K562 (cell line): ENCODE measurements at regions not wholly inside any gene's neighbourhood (a gene's known extent, or its start where the extent isn't known, plus 50 kb on each side); places are given as distances from the start of the nearest gene placed in this dataset.

Experiments used
- ATAC-seq: fragments of 200-7000 bp; cut with Tn5 transposase; 3 replicates; pipeline ENCODE4 v1.9.1; 2020; ENCODE audit warnings: moderate library complexity
- BruUV-seq: library from RNA; stranded (reverse); fragments of 400-500 nt; replicated peaks from 2 replicates; lab custom pipeline; 2021; lab: Mats Ljungman, UMichigan
- CTCF ChIA-PET: fragments of 300-600 bp; formaldehyde crosslinking; extraction: SDS; loops from one replicate; lab custom pipeline; 2021; ENCODE audit warnings: low intra/inter-chr PET ratio; lab: Yijun Ruan, JAX
- POLR2A ChIA-PET: fragments of 300-600, 350-650 bp; sonication (Branson Sonifier 250); formaldehyde crosslinking; extraction: SDS; loops from one replicate; lab custom pipeline; 2021; ENCODE audit warnings: antibody characterized with exemption, inconsistent platforms; lab: Yijun Ruan, JAX
- DNase-seq, 4 experiments: peaks; one replicate each; pipeline versions ENCODE4 v3.0.0 to v3.0.0-alpha.2; 2011 to 2018; ENCODE audit warnings: low spot score in 3 of 4, mixed read lengths in 3 of 4; ENCODE audit errors: extremely low read depth in 1 of 4
- FAIRE-seq: peaks from 2 replicates; lab custom pipeline; 2011; peaks lifted over from hg19 to GRCh38; lab: Jason Lieb, UNC
- H2AFZ ChIP-seq: 2 replicates; pipeline ENCODE4 v1.6.0; 2011; ENCODE audit warnings: low read depth, low read length, control low read depth, inconsistent platforms
- H3K27ac ChIP-seq: fragments of 200-600 bp; 3 replicates; pipeline ENCODE4 v1.8.0; 2011; ENCODE audit warnings: low read depth, mild to moderate bottlenecking, control low read depth, inconsistent platforms, low read length, moderate library complexity, mixed read lengths; ENCODE audit errors: extremely low read depth
- H3K27me3 ChIP-seq, 2 experiments: fragments of 300-600 bp in 1 of 2; 2 replicates in 1 of 2; 3 replicates in 1 of 2; pipeline versions ENCODE4 v1.6.0 to v1.8.0; 2011; ENCODE audit warnings: inconsistent platforms in 2 of 2, low read length in 2 of 2, mild to moderate bottlenecking in 1 of 2, mixed read lengths in 1 of 2, moderate library complexity in 1 of 2; ENCODE audit not compliant: control insufficient read depth in 2 of 2, insufficient read depth in 2 of 2
- H3K36me3 ChIP-seq: fragments of 300-600 bp; 3 replicates; pipeline ENCODE4 v1.8.0; 2011; ENCODE audit warnings: mild to moderate bottlenecking, low read length, inconsistent platforms; ENCODE audit not compliant: control insufficient read depth, insufficient read depth
- H3K4me1 ChIP-seq, 2 experiments: fragments of 200-600 bp in 1 of 2; replicated peaks in 1 of 2; 2 replicates in 1 of 2; 3 replicates in 1 of 2; pipeline versions ENCODE4 v1.5.1 to v1.8.0; 2011; ENCODE audit warnings: inconsistent platforms in 2 of 2, low read length in 2 of 2, mild to moderate bottlenecking in 1 of 2, mixed read lengths in 1 of 2, moderate library complexity in 1 of 2; ENCODE audit not compliant: control insufficient read depth in 2 of 2, insufficient read depth in 2 of 2
- H3K4me2 ChIP-seq: 2 replicates; pipeline ENCODE4 v1.6.1; 2011; ENCODE audit warnings: low read length, control low read depth, inconsistent platforms, mixed read lengths; ENCODE audit not compliant: insufficient read depth
- H3K4me3 ChIP-seq: fragments of 200-600 bp; sonication (generic), shearing (Covaris generic); 2 replicates; pipeline ENCODE4 v1.5.1; 2016; ENCODE audit warnings: control low read depth, inconsistent platforms
- H3K79me2 ChIP-seq: fragments of 200-600 bp; 3 replicates; pipeline ENCODE4 v1.8.0; 2011; ENCODE audit warnings: low read length, inconsistent platforms; ENCODE audit not compliant: control insufficient read depth, insufficient read depth
- H3K9ac ChIP-seq, 2 experiments: 2 replicates each; pipeline versions ENCODE4 v1.6.0 to v1.6.1; 2011; ENCODE audit warnings: low read depth in 2 of 2, low read length in 2 of 2, control low read depth in 1 of 2, inconsistent platforms in 1 of 2, mild to moderate bottlenecking in 1 of 2, mixed read lengths in 1 of 2; ENCODE audit not compliant: insufficient read depth in 1 of 2
- H3K9me1 ChIP-seq: one replicate; pipeline ENCODE4 v1.6.0; 2011; ENCODE audit warnings: inconsistent platforms, mild to moderate bottlenecking, low read length, moderate library complexity; ENCODE audit not compliant: control insufficient read depth, insufficient read depth
- H3K9me3 ChIP-seq: replicated peaks from 2 replicates; pipeline ENCODE4 v1.5.1; 2011; ENCODE audit warnings: low read depth, low read length, inconsistent platforms; ENCODE audit not compliant: control insufficient read depth, insufficient read depth
- H4K20me1 ChIP-seq: replicated peaks from 2 replicates; pipeline ENCODE4 v1.6.1; 2011; ENCODE audit warnings: low read length, inconsistent platforms, mixed read lengths; ENCODE audit not compliant: control insufficient read depth, insufficient read depth
- BRD4 ChIP-seq: fragments of 200-600 bp; sonication (generic); IDR thresholded peaks from 2 replicates; pipeline ENCODE4 v1.6.1; 2017; ENCODE audit warnings: inconsistent platforms
- DDX20 ChIP-seq: fragments of 450-650 bp; IDR thresholded peaks from 2 replicates; pipeline ENCODE4 v1.6.1; 2016; ENCODE audit warnings: missing genetic modification characterization, low read depth, mild to moderate bottlenecking, missing compliant biosample characterization, moderate library complexity
- DIDO1 ChIP-seq: fragments of 450-650 bp; IDR thresholded peaks from 2 replicates; pipeline ENCODE4 v1.6.1; 2016; ENCODE audit warnings: low read depth, missing biosample characterization, missing genetic modification characterization
- FOSL1 ChIP-seq: fragments of 200-800 bp; sonication (Bioruptor generic); conservative IDR thresholded peaks from 2 replicates; pipeline ENCODE4 v1.6.1; 2016; ENCODE audit warnings: missing genetic modification characterization, missing compliant biosample characterization
- KDM2B ChIP-seq: fragments of 250-450 bp; sonication (Bioruptor Pico); IDR thresholded peaks from 2 replicates; pipeline ENCODE4 v1.8.0; 2021; ENCODE audit warnings: mild to moderate bottlenecking, moderate library complexity
- KHSRP ChIP-seq: fragments of 450-650 bp; IDR thresholded peaks from 2 replicates; pipeline ENCODE4 v1.6.1; 2017
- LEF1 ChIP-seq: fragments of 450-650 bp; IDR thresholded peaks from 2 replicates; pipeline ENCODE4 v1.6.1; 2016; ENCODE audit warnings: mild to moderate bottlenecking
- NBN ChIP-seq: fragments of 450-650 bp; IDR thresholded peaks from 2 replicates; pipeline ENCODE4 v1.6.1; 2016; ENCODE audit warnings: low read depth, mild to moderate bottlenecking
- NFE2 ChIP-seq: IDR thresholded peaks from 2 replicates; pipeline ENCODE4 v1.6.1; 2014; ENCODE audit warnings: antibody characterized with exemption, low read depth
- NR2F6 ChIP-seq: fragments of 450-650 bp; formaldehyde crosslinking; IDR thresholded peaks from 2 replicates; pipeline ENCODE4 v1.4.0; 2020; ENCODE audit warnings: mild to moderate bottlenecking
- TEAD4 ChIP-seq, 2 experiments: sonication (generic) in 1 of 2; formaldehyde crosslinking in 1 of 2; IDR thresholded peaks; 2 replicates each; pipeline versions ENCODE4 v1.6.1 to v1.8.0; 2012 to 2022; ENCODE audit warnings: borderline replicate concordance in 1 of 2, inconsistent platforms in 1 of 2, low read length in 1 of 2, mild to moderate bottlenecking in 1 of 2, missing genetic modification reagents in 1 of 2
- ZNF444 ChIP-seq: fragments of 250-450 bp; sonication (Bioruptor Pico); IDR thresholded peaks from 2 replicates; pipeline ENCODE4 v1.4.0; 2020; ENCODE audit warnings: mild to moderate bottlenecking, moderate library complexity
- ZNF445 ChIP-seq: fragments of 250-450 bp; sonication (Bioruptor Pico); IDR thresholded peaks from 2 replicates; pipeline ENCODE4 v1.4.0; 2020; ENCODE audit warnings: low read depth, mild to moderate bottlenecking, moderate library complexity
- ZNF766 ChIP-seq: fragments of 200-800 bp; sonication (Bioruptor generic); conservative IDR thresholded peaks from 2 replicates; pipeline ENCODE4 v1.6.1; 2016; ENCODE audit warnings: missing genetic modification characterization, missing compliant biosample characterization
- WGBS: fragments of 100-300 bp; shearing (Covaris generic); methylation state at CpG from one replicate; pipeline ENCODE4 v1.1.6; 2016; ENCODE audit warnings: low coverage, mixed read lengths; ENCODE audit not compliant: insufficient coverage; ENCODE audit errors: missing lambda C conversion rate; 5-methylcytosine and 5-hydroxymethylcytosine counted together
- in situ Hi-C: fragments of 300-500 bp; cut with MboI; formaldehyde crosslinking; loops from 4 replicates; pipeline ENCODE4 v1.15.0; 2018; ENCODE audit warnings: inconsistent platforms, mixed read lengths
- intact Hi-C: fragments of 100-400 bp; cut with micrococcal nuclease; formaldehyde crosslinking; loops from 2 replicates; pipeline ENCODE4 v1.14.2; 2022
- TF ChIP-seq, protein P1 (sequence below): fragments of 450-650 bp; formaldehyde crosslinking; IDR thresholded peaks from 2 replicates; pipeline ENCODE4 v1.4.0; 2020; ENCODE audit warnings: mild to moderate bottlenecking, moderate library complexity
- TF ChIP-seq, protein P2 (sequence below): IDR thresholded peaks from 2 replicates; pipeline ENCODE4 v1.6.1; 2016; ENCODE audit warnings: missing genetic modification characterization, missing compliant biosample characterization
- TF ChIP-seq, protein P3 (sequence below): sonication (generic); formaldehyde crosslinking; IDR thresholded peaks from 2 replicates; pipeline ENCODE4 v1.5.0; 2020; ENCODE audit warnings: missing genetic modification reagents

DNA sequence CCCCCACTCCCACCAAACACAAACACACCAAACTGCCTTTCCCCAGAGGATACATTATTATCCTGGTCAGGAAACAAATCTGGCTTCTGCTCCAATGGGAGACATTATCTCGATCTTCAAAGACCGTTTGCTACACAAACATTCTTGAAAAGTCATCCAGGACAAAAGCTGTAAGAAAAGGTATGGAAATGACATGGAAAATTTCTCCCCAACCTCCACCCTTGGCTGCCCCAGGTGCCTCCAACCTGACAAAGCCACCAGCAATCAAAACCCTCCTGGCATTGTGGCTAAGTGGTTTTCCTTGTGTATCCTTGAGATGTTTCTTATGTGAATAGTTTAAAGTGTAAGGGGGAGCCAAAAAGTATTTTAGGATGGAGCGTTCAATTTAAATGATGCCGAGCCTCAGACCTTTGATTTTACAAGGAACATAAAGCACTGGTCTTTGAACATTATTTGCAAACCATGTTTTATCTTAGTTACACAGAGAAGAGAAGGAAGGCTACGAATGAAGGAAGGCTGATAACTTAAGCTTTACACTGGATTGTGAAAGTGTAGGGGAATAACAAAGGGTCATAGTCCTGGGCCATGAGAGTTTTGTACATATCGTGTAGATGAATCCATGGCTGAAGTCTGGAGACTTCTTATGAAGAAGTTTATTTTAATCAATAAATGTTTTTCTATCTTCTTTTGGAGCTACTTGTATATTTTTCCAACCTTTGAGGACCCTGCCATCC is 418.9 kb upstream of the TMTC1 start (continued):
- TF ChIP-seq ZNF444 (CRISPR knock-in tag) = no peak

DNA sequence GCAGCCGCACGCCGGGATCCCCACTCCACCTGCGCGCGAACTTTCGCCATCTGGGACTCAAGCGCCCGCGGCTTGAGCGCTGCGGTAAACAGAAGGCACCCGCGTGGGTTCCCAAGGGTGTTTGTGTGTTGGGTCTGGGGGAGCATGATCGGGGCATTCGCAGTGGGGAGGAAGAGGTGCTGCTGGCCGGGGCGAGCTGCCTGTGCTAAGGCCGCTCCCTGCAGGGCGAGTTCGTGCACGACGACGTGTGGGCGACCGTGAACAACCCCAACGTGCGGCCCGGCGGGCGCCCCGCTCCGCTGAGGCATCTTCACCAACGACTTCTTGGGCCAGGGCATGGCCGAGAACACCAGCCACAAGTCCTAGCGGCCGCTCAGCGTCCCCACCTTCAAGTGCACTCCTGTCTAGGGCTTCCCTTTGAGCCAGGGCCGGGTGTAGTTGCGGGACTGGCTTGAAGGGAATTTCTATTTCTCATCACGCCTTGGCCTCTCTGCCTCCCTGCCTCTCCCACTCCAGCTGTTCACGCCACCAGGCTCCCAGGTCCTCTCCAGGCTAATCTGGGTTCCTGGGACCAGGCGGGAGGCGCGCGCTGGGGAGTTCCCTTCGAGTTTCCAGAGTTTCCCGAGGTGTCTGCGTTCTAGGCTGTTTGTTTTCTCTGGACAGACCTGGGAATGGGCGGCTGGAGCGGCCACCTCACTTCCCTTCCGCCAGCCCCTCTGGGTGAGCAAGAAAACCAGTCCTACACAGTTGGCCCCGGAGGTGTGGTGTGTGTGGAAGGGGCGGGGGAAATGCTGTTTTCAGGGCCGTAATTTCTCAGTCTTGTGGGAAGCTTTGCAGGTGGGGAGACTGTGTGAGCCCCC is 417.8 kb upstream of the TMTC1 start:
- no peak overlapping the region for H3K4me3 ChIP-seq
- TF ChIP-seq DDX20 (no peak), TEAD4 (IDR thresholded peaks at IDR 0.05; ENCODE audit: low read length) (no peak), TEAD4 (CRISPR knock-in tag; IDR thresholded peaks at IDR 0.05; ENCODE audit: borderline replicate concordance) (no peak), NFE2 (no peak), KHSRP (no peak), NBN (no peak), FOSL1 (tag) (no peak), BRD4 (no peak), DIDO1 (no peak), NR2F6 (CRISPR knock-in tag) (no peak), KDM2B (CRISPR knock-in tag) (no peak), ZNF445 (CRISPR knock-in tag) (no peak), LEF1 (no peak), ZNF766 (no peak)
- TF ChIP-seq, protein P1, sequence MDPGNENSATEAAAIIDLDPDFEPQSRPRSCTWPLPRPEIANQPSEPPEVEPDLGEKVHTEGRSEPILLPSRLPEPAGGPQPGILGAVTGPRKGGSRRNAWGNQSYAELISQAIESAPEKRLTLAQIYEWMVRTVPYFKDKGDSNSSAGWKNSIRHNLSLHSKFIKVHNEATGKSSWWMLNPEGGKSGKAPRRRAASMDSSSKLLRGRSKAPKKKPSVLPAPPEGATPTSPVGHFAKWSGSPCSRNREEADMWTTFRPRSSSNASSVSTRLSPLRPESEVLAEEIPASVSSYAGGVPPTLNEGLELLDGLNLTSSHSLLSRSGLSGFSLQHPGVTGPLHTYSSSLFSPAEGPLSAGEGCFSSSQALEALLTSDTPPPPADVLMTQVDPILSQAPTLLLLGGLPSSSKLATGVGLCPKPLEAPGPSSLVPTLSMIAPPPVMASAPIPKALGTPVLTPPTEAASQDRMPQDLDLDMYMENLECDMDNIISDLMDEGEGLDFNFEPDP (CRISPR knock-in tag) = no peak
- TF ChIP-seq, protein P2, sequence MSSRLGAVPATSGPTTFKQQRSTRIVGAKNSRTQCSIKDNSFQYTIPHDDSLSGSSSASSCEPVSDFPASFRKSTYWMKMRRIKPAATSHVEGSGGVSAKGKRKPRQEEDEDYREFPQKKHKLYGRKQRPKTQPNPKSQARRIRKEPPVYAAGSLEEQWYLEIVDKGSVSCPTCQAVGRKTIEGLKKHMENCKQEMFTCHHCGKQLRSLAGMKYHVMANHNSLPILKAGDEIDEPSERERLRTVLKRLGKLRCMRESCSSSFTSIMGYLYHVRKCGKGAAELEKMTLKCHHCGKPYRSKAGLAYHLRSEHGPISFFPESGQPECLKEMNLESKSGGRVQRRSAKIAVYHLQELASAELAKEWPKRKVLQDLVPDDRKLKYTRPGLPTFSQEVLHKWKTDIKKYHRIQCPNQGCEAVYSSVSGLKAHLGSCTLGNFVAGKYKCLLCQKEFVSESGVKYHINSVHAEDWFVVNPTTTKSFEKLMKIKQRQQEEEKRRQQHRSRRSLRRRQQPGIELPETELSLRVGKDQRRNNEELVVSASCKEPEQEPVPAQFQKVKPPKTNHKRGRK (tag) = no peak
- TF ChIP-seq, protein P3, sequence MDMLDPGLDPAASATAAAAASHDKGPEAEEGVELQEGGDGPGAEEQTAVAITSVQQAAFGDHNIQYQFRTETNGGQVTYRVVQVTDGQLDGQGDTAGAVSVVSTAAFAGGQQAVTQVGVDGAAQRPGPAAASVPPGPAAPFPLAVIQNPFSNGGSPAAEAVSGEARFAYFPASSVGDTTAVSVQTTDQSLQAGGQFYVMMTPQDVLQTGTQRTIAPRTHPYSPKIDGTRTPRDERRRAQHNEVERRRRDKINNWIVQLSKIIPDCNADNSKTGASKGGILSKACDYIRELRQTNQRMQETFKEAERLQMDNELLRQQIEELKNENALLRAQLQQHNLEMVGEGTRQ (CRISPR knock-in tag) = no peak

More for the DNA sequence above, 417.8 kb upstream of the TMTC1 start:
- Histone ChIP-seq H2AFZ (no peak overlapping the region), H3K9ac (no peak overlapping the region), H3K27ac (no peak overlapping the region), H3K27me3 (peaks cover 0 to 12% of the 10 kb centered on the region in 2 experiments; a peak in 3 of 5 replicates), H3K79me2 (no peaks in the 10 kb centered on the region), H3K36me3 (no peaks in the 10 kb centered on the region), H3K4me1 (no peaks in the 10 kb centered on the region; a peak in 1 of 5 replicates), H3K9me3 (no peaks in the 10 kb centered on the region), H3K4me2 (no peak overlapping the region), H4K20me1 (no peaks in the 10 kb centered on the region), H3K9me1 (no peaks in the 10 kb centered on the region)
- CTCF ChIA-PET = no interaction called here
- in situ Hi-C loops = no loop called here
- under 1% methylated on average over 27 of the region's 55 CpGs for WGBS
- no peak for FAIRE-seq
- BruUV-seq = no TSS peak
- POLR2A ChIA-PET = no interaction called here
- intact Hi-C loops = no loop called here
- DNase-seq = no peak
- ATAC-seq = no peak; the same call in 2 of the 3 replicates
